Epithelial cell of proximal tubule (primary cell): ENCODE measurements at regions not wholly inside any gene's neighbourhood (a gene's known extent, or its start where the extent isn't known, plus 50 kb on each side); places are given as distances from the start of the nearest gene placed in this dataset.

ENCODE experiments used
- DNase-seq: peaks from one replicate; pipeline ENCODE4 v3.0.0-alpha.2; 2011; ENCODE audit warnings: low read depth
- H3K4me3 ChIP-seq: 2 replicates; pipeline ENCODE4 v1.5.1; 2011; ENCODE audit warnings: low read depth, mild to moderate bottlenecking, low read length
- CTCF ChIP-seq: conservative IDR thresholded peaks from 2 replicates; pipeline ENCODE4 v1.5.1; 2012; ENCODE audit warnings: low read depth, mild to moderate bottlenecking, low read length

DNA sequence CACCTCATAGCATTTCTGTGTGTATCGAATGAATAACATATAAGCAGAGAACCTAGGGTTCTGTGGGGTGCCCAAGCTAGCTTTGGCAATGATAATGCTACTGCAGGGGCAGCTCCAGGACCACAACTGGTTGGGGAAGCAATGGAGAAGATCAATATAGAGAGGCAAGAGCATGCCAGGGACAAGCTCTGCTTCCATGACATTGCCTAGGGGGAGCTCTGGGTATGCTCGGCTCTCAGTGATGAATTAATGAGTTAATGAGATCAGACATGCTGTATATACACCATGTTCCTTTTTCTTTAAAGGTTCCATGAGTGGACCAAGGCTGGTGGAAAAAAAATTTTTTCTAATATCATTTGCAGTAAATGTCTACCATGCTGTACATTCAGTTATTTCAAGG lies 618.4 kb downstream of the BCL11A start:
- TF ChIP-seq CTCF: peak; percentile 35
- H3K4me3 ChIP-seq: no peak overlapping the region
- no peak for DNase-seq

- no peak for DNase-seq
- TF ChIP-seq CTCF: no peak
Observed at GRCh38 chr2:59933948-59934347, 619.5 kb downstream of the BCL11A start.

DNA sequence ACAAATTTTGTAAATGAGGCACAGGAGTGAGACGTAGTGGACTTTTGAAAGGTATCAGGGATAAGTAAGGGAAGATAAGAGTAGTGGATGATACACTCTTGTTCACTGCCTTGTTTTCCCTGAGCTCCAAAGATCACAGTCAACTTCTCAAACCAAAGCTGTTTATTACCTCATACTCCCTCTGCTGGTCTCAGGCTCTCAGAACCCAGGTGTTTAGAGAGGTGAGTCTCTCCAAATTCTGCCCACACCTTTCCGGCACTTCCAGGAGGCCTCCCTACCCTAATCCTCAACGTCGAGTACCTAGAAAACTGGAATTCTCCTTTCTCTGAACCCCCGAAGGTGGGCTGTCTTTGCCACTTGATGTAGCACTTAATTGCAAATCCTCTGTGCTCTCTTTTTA lies 621.1 kb downstream of the BCL11A start:
- H3K4me3 ChIP-seq: no peak overlapping the region
- peak; percentile 13 for TF ChIP-seq CTCF
- DNase-seq: no peak

More at GRCh38 chr2:59933948-59934347, 619.5 kb downstream of the BCL11A start:
- H3K4me3 ChIP-seq: no peak overlapping the region

GRCh38 chr2:59930430-59930829 lies 623.0 kb downstream of the BCL11A start:
- no peak for DNase-seq
- no peak for TF ChIP-seq CTCF
- H3K4me3 ChIP-seq: no peak overlapping the region

DNA sequence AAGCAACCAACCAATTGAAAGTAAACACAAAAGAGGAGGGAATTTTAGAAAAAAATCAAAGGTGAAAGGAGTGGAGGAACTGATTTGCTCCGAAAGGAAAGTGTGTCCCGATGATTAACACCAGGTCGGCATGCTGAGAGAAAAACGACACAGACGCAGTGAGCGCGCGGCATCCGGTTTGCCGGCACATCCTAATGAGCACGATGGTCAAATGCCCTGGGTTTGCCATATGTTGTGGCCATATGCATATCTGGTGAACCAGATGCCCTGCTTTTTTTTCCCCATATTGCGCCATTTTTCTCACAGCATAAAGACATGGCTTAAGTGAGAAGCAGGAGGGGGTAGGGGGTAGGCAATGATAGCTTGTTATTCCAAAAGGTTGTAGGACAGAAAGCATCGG lies 626.7 kb downstream of the BCL11A start:
- TF ChIP-seq CTCF: no peak
- H3K4me3 ChIP-seq: no peak overlapping the region
- DNase-seq: no peak

DNA sequence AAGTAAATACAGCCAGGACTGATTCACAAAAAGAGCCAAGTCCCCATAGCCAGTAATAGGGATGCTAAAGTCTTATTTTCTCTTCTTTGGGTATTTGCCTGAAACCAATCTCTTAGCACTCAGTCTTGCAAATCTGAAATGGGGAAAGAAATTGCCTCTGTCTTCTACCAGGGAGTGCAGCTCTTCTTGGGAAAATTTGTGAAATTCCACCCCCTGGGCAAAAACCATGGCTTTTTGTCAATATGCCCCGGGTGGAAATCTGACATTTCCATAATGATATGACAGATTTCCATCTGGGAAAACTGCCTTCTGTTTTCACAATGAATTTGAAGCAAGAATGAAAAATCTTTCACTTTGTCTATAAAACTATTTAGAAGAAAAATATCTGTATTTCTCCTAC lies 628.1 kb downstream of the BCL11A start:
- no peak for DNase-seq
- TF ChIP-seq CTCF: no peak

DNA sequence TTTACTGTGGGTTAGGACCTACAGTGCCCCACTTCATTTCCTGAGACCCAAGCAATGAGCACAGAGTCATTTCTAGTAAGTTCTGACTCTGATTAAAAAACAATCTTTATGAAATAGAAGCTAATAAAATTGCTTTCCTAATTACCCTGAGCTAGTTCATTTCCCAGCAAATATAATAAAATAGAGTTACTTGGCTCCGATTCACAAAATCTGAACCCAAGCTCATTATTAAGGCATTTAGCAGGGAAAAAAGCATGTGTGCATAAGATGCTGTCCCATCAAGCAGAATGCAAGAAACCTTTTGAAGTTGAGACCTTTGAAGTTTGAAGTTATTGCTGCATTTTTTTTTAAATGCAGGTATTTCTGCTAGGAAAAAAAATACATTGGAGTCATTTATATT lies 629.1 kb downstream of the BCL11A start:
- H3K4me3 ChIP-seq: no peak overlapping the region
- TF ChIP-seq CTCF: no peak
- DNase-seq: no peak

More for the DNA sequence above, 628.1 kb downstream of the BCL11A start:
- H3K4me3 ChIP-seq: no peak overlapping the region
